GM12874 (cell line): ENCODE measurements at regions not wholly inside any gene's neighbourhood (a gene's known extent, or its start where the extent isn't known, plus 50 kb on each side); places are given as distances from the start of the nearest gene placed in this dataset.

Source experiments
- CTCF ChIP-seq: IDR thresholded peaks from 2 replicates; pipeline ENCODE4 v1.5.1; 2011; ENCODE audit warnings: low read depth, mild to moderate bottlenecking, control low read depth, low read length, moderate library complexity; ENCODE audit not compliant: insufficient read depth

- no peak for TF ChIP-seq CTCF
These were observed 287.3 kb upstream of the MAF start for GRCh38 chr16:79887541-79888540.

GRCh38 chr16:79885320-79885719, 284.8 kb upstream of the MAF start:
- no peak for TF ChIP-seq CTCF

- no peak for TF ChIP-seq CTCF
These were observed 283.0 kb upstream of the MAF start for GRCh38 chr16:79883494-79883893.

- TF ChIP-seq CTCF: no peak
These were observed 281.9 kb upstream of the MAF start for GRCh38 chr16:79882340-79883005.

GRCh38 chr16:79876332-79876730, 275.8 kb upstream of the MAF start:
- TF ChIP-seq CTCF: no peak

GRCh38 chr16:79874391-79874790, 273.9 kb upstream of the MAF start:
- TF ChIP-seq CTCF: no peak

- no peak for TF ChIP-seq CTCF
These were observed 273.3 kb upstream of the MAF start for GRCh38 chr16:79873825-79874224.
